ENCODE measurements at regions not wholly inside any gene's neighbourhood (a gene's known extent, or its start where the extent isn't known, plus 50 kb on each side); places are given as distances from the start of the nearest gene placed in this dataset.

GRCh38 chr14:99039331-99040041 is 232.5 kb downstream of the BCL11B start:
- no peak for DNase-seq (ENCODE audit: extremely low read depth in 1 of 11, low read depth in 9 of 11, low spot score in 4 of 11)

DNA sequence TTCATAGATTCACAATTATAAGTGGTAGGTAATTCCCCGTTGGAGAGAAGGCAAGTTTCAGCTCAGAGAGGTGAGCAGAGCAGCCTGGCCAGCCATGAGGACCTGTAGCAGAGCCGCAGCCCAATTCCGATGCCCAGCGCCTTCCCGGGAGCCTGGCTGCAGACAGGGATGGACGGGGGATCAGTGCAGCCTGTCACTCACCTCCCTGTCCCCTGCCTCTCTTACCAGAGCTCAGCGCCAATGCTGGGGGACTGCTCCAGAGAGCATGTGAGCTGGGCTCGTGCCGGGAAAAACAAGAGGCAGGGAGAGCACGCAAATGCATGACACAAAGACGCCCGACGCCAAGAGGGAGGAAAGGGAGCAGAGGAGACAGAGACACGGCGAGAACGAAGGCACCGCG is 231.9 kb downstream of the BCL11B start:
- no peak for DNase-seq (ENCODE audit: extremely low read depth in 1 of 11, low read depth in 9 of 11, low spot score in 4 of 11)

DNA sequence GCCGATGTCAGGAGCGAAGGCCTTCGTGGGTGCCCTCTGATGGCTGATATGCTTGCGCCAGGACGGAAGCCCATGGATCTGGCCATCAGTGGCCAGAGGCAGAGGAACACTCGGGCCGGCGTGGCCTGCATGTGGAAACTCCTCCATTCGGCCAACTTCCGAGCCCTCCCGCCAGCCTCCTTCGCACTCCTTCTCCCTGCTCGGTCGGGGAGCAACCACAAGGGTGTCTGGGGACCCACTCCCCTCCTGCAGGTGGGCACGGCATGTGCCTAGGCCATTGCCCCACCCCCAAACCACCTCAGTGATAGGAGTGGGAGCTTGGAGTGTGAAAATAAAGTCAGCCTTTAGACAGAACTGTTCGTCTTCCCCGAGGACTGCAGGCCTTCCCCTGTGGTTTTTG is 231.3 kb downstream of the BCL11B start:
- no peak for DNase-seq (ENCODE audit: extremely low read depth in 1 of 11, low read depth in 9 of 11, low spot score in 4 of 11)

- DNase-seq (ENCODE audit: extremely low read depth in 1 of 11, low read depth in 9 of 11, low spot score in 4 of 11), result no peak
Observed at GRCh38 chr14:99041141-99041819, 230.7 kb downstream of the BCL11B start.

- no peak for DNase-seq (ENCODE audit: extremely low read depth in 1 of 11, low read depth in 9 of 11, low spot score in 4 of 11)
Observed at GRCh38 chr14:99041820-99042174, 230.2 kb downstream of the BCL11B start.

DNA sequence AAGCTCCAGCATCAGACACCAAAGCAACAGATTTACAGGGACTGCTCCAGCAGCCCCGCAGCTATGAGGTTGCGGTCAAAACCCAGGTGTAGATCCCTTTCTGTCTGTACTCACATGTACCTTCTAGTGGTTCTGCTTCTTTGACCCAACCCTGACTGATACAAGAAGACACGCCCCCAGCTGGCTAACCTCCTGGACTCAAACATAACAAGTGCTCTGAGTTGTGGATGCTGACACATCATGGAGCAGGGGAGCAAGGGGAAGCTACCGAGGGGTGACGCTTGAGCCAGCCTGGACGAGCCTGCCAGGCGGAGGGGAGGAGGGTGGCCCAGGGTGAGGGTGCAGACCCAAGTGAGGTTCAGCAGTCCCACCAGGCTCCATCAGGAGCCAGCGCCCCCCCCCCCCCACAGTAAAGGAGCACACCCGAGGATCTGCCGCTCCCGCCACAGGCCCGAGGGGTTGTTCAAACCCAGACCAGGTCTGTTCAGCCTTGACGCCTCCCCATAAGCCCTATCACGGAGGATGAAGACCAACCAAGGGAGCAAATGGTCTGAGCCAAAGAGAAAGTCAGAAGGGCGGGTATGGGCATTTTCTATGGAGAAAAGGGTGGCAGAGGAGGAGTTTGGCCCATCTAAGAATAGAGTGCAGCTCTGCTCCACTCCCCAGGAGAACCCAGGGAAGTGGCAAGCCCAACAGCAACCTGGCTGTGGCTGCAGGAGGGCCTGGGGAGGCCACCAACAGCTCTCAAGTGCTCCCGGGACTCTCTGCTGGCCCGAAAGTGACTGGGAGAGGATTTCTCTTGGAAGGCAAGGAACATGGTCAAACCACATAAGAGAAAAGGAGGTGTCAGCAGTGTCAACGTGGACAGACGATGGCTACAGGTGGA is 229.4 kb downstream of the BCL11B start:
- DNase-seq (ENCODE audit: extremely low read depth in 1 of 11, low read depth in 9 of 11, low spot score in 4 of 11), result no peak

GRCh38 chr14:99043267-99043615 is 228.8 kb downstream of the BCL11B start:
- no peak for DNase-seq (ENCODE audit: extremely low read depth in 1 of 11, low read depth in 9 of 11, low spot score in 4 of 11)

DNA sequence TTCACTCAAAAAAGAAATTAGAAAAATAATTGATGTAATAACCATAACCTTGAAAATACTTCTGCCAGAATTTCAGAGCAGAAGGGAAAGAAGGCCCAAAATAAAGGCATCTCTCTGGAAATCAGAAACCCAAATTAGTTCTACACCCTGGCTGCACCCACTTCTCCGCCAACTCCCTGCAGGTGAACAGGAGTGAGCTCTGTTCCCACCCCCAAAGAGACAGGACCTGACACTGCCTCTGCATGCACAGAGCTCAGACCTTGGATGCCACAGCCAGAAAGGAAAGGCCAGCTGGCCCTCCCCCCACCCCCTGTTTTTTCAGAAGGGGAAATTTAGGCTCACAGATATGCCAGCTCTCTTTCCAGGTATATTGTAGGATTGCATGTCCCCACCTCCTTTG is 228.2 kb downstream of the BCL11B start:
- no peak for DNase-seq (ENCODE audit: extremely low read depth in 1 of 11, low read depth in 9 of 11, low spot score in 4 of 11)

GRCh38 chr14:99047441-99048031 is 224.5 kb downstream of the BCL11B start:
- no peak for DNase-seq (ENCODE audit: extremely low read depth in 1 of 11, low read depth in 9 of 11, low spot score in 4 of 11)

DNA sequence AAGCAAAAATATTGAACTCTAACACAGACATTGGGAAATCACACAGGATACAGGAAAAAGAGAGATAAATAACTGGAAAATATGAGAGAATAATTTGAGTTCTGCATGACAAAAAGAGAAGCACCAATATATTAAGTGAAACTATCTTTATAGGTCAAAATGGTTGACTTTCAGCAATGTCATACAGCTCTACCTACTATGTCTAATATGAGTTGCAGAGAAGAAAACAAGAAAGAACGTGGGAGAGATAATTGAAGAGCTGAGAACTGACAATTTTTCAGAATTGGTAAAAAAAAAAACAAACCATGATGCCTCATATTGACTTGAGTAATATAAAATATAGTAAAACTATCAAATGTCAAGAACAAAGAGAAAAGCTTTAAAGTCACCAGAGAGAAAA is 221.7 kb downstream of the BCL11B start:
- DNase-seq (ENCODE audit: extremely low read depth in 1 of 11, low read depth in 9 of 11, low spot score in 4 of 11), result no peak

- DNase-seq (ENCODE audit: extremely low read depth in 1 of 11, low read depth in 9 of 11, low spot score in 4 of 11), result no peak
Observed at GRCh38 chr14:99052467-99052866, 219.5 kb downstream of the BCL11B start.

- no peak for DNase-seq (ENCODE audit: extremely low read depth in 1 of 11, low read depth in 9 of 11, low spot score in 4 of 11)
Observed at GRCh38 chr14:99055019-99055418, 217.0 kb downstream of the BCL11B start.

DNA sequence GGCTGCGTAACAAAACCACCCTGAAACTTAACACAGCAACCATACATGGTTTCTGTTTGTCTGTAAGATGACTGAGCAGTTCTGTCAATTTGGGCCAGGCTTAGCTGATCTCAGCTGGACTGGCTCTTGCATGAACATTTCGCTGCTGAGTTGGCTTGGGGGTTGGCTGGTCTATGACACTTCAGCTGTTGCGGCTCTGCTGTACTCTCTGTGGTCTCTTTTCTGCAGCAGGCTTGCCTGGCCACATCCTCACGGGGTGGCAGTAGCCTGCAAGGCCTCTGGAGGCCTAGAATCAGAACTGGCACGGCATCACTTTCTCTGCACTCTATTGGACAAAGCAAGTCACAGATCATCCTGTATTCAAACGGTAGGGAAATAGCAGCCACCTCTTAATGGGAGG is 216.2 kb downstream of the BCL11B start:
- no peak for DNase-seq (ENCODE audit: extremely low read depth in 1 of 11, low read depth in 9 of 11, low spot score in 4 of 11)

- no peak for DNase-seq (ENCODE audit: extremely low read depth in 1 of 11, low read depth in 9 of 11, low spot score in 4 of 11)
Observed at GRCh38 chr14:99057576-99058083, 214.4 kb downstream of the BCL11B start.

- no peak for DNase-seq (ENCODE audit: extremely low read depth in 1 of 11, low read depth in 9 of 11, low spot score in 4 of 11)
Observed at GRCh38 chr14:99058542-99058941, 213.5 kb downstream of the BCL11B start.

DNA sequence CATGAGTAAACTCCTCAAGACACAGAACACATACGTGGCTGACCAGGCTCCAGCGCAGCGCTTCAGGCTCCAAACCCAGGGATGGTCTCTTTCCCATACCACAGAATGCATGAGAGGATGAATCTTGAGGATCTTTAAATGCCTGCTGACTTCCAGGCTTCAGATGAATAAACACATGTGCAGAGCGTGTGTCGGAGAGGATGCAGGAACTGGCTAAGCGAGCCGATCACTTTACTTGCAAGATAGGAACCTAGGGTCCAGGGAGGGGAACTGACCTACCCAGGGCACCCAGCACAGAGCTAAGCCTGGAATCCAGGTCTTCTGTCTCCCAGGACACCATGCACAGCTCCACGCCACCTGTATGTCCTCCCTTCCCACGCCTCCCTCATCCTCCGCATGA is 209.8 kb downstream of the BCL11B start:
- no peak for DNase-seq (ENCODE audit: extremely low read depth in 1 of 11, low read depth in 9 of 11, low spot score in 4 of 11)

- no peak for DNase-seq (ENCODE audit: extremely low read depth in 1 of 11, low read depth in 9 of 11, low spot score in 4 of 11)
Observed at GRCh38 chr14:99062772-99063418, 209.1 kb downstream of the BCL11B start.

DNA sequence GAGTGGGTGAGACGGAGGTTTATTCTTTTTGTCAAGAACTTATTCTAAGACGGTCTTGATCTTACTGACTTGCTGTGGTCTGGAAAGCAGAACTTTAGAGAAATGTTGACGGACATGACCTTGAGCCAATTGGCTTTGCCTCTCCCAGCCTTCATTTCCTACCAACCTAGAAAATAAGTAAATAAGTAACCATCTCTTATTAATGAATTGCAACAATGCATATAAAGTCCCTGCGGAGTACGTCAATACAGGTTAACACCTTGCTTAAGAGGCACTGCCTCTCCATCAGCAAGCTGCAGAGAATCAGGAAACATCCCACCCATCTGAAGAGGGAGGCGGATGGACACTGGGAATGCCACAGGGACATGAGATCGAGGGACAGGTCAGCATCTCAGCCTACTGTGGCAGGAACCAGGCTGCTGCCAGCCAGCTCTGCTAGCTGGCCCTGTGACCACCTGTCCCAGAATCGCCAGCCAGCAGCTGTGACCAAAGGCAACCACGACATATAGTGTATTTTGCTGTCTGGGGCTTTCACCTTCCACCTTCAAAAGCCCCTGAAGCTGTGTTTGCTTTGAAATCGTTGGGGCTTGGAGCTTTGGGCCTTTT is 208.3 kb downstream of the BCL11B start:
- DNase-seq (ENCODE audit: extremely low read depth in 1 of 11, low read depth in 9 of 11, low spot score in 4 of 11), result peak in 7 of 11 donors; percentile 6 to 46 (median 13)
